ENCODE measurements at regions not wholly inside any gene's neighbourhood (a gene's known extent, or its start where the extent isn't known, plus 50 kb on each side); places are given as distances from the start of the nearest gene placed in this dataset.

GRCh38 chr11:92702805-92703448, 266.5 kb upstream of the MTNR1B start (continued):
- TF ChIP-seq CBX5 (IDR thresholded peaks at IDR 0.05; ENCODE audit: borderline replicate concordance, low read depth) = no peak
- no peak for TF ChIP-seq IRF2 (CRISPR knock-in tag; IDR thresholded peaks at IDR 0.05)
- TF ChIP-seq MITF (IDR thresholded peaks at IDR 0.05) = no peak
- TF ChIP-seq ZNF407 (IDR thresholded peaks at IDR 0.05; ENCODE audit: low read depth) = no peak
- TF ChIP-seq MGA (IDR thresholded peaks at IDR 0.05) = no peak

Data from K562 (cell line).